22Rv1 (cell line): ENCODE measurements at regions not wholly inside any gene's neighbourhood (a gene's known extent, or its start where the extent isn't known, plus 50 kb on each side); places are given as distances from the start of the nearest gene placed in this dataset.
"Not testable (repeated sequence)": the region's sequence is repeated elsewhere in the genome, so short reads cannot be mapped to it uniquely, and the experiment has no call there.

Experiments used
- H3K27ac ChIP-seq: fragments of 450-650 bp; 2 replicates; pipeline ENCODE4 v1.5.1; 2017
- CTCF ChIP-seq: fragments of 450-650 bp; IDR thresholded peaks from 2 replicates; pipeline ENCODE4 v1.5.1; 2017; ENCODE audit warnings: mild to moderate bottlenecking
- ZFX ChIP-seq: fragments of 450-650 bp; IDR thresholded peaks from 2 replicates; pipeline ENCODE4 v1.6.1; 2017; ENCODE audit warnings: antibody characterized with exemption, borderline replicate concordance

DNA sequence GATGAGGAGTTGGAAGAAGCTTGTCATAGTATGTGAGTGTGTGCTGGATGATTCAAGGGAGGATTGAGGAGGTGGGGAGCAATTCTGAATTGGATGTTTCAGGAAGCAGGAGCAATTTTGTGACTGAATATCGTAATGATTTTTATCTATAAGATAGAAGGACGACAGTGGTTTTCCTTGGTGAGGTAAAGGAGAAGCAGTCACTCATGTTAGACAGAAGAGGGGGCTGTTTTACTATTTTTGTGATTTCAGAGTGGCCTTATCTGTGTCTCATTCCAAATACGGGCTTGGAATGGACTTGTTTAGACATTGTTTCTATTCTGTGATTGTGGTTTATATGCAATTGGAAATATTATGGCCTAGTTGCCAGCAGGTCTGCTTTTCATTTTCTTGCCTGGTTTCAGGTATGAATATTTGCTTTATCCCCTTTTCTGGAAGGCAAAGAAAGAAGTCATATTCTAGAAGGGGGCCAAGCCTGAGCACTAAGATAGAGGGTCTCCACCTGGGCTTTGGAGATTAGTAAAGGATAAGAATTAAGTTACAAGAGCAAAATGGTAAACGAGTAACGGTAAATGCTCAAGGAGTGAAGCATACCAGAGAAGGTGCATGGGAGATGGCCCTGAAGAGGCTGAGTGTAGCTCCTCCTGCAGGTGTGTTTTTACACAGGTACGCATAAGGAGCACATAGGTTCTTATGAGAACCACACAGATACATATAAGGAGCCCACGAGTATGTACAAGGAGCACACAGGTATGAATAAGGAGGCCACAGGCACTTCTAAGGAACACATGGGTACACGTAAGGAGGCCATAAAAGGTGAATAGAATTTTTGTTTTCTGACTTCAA, 124.6 kb upstream of the KCNAB1 start:
- TF ChIP-seq ZFX = no peak
- TF ChIP-seq CTCF = peak; percentile 74

GRCh38 chr3:155996882-155997281, 123.5 kb upstream of the KCNAB1 start:
- TF ChIP-seq ZFX (no peak), CTCF (no peak)
- H3K27ac ChIP-seq = no peak overlapping the region

More for the DNA sequence above, 124.6 kb upstream of the KCNAB1 start:
- no peak overlapping the region for H3K27ac ChIP-seq

GRCh38 chr3:155998173-155998572, 122.2 kb upstream of the KCNAB1 start:
- H3K27ac ChIP-seq = not testable (repeated sequence)

- H3K27ac ChIP-seq = no peak overlapping the region
Measured at GRCh38 chr3:156005736-156006135, 114.6 kb upstream of the KCNAB1 start.

GRCh38 chr3:156010829-156011228, 109.5 kb upstream of the KCNAB1 start:
- no peak for TF ChIP-seq ZFX
- TF ChIP-seq CTCF = peak; percentile 79
- H3K27ac ChIP-seq = no peak overlapping the region

More at GRCh38 chr3:156005736-156006135, 114.6 kb upstream of the KCNAB1 start:
- no peak for TF ChIP-seq CTCF
- no peak for TF ChIP-seq ZFX

DNA sequence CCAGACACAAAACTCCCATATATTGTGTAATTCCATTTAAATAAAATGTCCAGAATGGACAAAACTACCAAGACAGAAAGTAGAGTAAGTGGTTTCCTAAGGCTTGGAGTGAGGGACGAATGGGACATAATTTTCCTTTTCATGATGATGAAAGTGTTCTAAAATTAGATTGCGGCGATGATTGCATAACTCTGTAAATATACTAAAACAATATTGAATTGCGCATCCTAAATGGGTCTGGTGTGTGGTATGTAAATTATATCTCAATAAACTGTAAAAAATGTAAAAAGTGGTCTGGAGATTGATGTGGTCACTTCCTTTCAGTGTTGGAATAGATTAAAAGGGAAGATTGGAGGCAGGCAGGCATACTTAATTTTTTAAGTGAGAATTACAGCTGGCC, 105.9 kb upstream of the KCNAB1 start:
- H3K27ac ChIP-seq = no peak overlapping the region
- no peak for TF ChIP-seq ZFX

DNA sequence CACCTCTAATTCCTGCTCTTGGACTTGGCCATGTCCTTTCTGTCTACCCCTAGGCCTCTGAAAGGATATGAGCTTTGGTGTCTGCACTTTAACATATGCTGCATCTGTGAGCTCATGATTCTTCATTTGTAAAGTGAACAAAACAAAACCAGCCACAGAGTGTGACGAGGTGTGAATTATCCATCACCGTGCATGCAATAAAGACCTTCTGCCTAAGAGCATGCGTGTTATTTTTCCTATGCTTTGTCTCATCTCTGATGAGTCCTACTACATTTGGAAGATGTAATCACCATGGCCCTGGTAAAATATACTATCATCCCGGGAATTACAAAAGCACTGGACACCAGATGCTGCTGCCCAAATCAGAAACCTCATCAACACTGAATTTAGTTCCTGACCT, 103.5 kb upstream of the KCNAB1 start:
- H3K27ac ChIP-seq = no peak overlapping the region
- no peak for TF ChIP-seq ZFX
- no peak for TF ChIP-seq CTCF

GRCh38 chr3:156017352-156018030, 102.9 kb upstream of the KCNAB1 start:
- H3K27ac ChIP-seq = no peak overlapping the region
- TF ChIP-seq ZFX = no peak
- TF ChIP-seq CTCF = no peak
